A549 (cell line): ENCODE measurements at regions not wholly inside any gene's neighbourhood (a gene's known extent, or its start where the extent isn't known, plus 50 kb on each side); places are given as distances from the start of the nearest gene placed in this dataset.

ENCODE experiments used
- ATAC-seq, 2 experiments: fragments of 200-7000 bp in 1 of 2; fragments of >200 bp in 1 of 2; cut with Nextera tagmentation in 1 of 2; cut with Tn5 transposase in 1 of 2; 3 replicates each; pipeline versions ENCODE4 v1.8.0 to v1.9.1; 2018 to 2020; ENCODE audit warnings: mild to moderate bottlenecking in 1 of 2, moderate library complexity in 1 of 2
- CTCF ChIA-PET: fragments of 300-600 bp; sonication (Branson Sonifier 250); formaldehyde crosslinking; extraction: SDS; loops from one replicate; lab custom pipeline; 2021; ENCODE audit warnings: antibody characterized with exemption, inconsistent platforms; lab: Yijun Ruan, JAX
- POLR2A ChIA-PET: fragments of 350-600 bp; formaldehyde crosslinking; extraction: SDS; loops from one replicate; lab custom pipeline; 2021; ENCODE audit warnings: antibody characterized with exemption, inconsistent platforms; lab: Yijun Ruan, JAX
- DNase-seq, 2 experiments: peaks; one replicate each; pipeline versions ENCODE4 v3.0.0 to v3.0.0-alpha.2; 2011 to 2016; ENCODE audit warnings: low read depth in 1 of 2, low spot score in 1 of 2
- FAIRE-seq: peaks from 2 replicates; lab custom pipeline; 2011; peaks lifted over from hg19 to GRCh38; lab: Jason Lieb, UNC
- H3K27ac ChIP-seq, 2 experiments: fragments of >200 bp; sonication (Bioruptor Twin); formaldehyde crosslinking; 3 replicates each; pipeline ENCODE4 v1.5.1; 2016 to 2017
- H3K4me1 ChIP-seq: fragments of >200 bp; sonication (Bioruptor Twin); formaldehyde crosslinking; 3 replicates; pipeline ENCODE4 v1.6.1; 2016
- H3K4me2 ChIP-seq: fragments of >200 bp; sonication (Bioruptor Twin); formaldehyde crosslinking; 3 replicates; pipeline ENCODE4 v1.6.1; 2016
- H3K4me3 ChIP-seq: fragments of >200 bp; sonication (Bioruptor Twin); formaldehyde crosslinking; 3 replicates; pipeline ENCODE4 v1.5.1; 2016
- H3K9me3 ChIP-seq: fragments of >200 bp; sonication (Bioruptor Twin); formaldehyde crosslinking; 3 replicates; pipeline ENCODE4 v1.6.1; 2016
- CHD2 ChIP-seq: fragments of 150-350 bp; IDR thresholded peaks from 2 replicates; pipeline ENCODE4 v1.6.1; 2014; ENCODE audit warnings: low read length; ENCODE audit not compliant: partially characterized antibody
- CHD4 ChIP-seq: fragments of 200-600 bp; sonication (generic); IDR thresholded peaks from 2 replicates; pipeline ENCODE4 v1.6.1; 2016; ENCODE audit warnings: antibody characterized with exemption, mild to moderate bottlenecking, borderline replicate concordance
- EP300 ChIP-seq, 2 experiments: fragments of >200 bp; sonication (Bioruptor Twin); formaldehyde crosslinking; IDR thresholded peaks; 2 replicates in 1 of 2; 3 replicates in 1 of 2; pipeline ENCODE4 v1.6.1; 2016 to 2017
- HOXA7 ChIP-seq: fragments of 250-450 bp; sonication (Bioruptor Pico); IDR thresholded peaks from 2 replicates; pipeline ENCODE4 v1.5.0; 2020; ENCODE audit warnings: mild to moderate bottlenecking, moderate library complexity
- JUNB ChIP-seq: fragments of >200 bp; sonication (Bioruptor Twin); formaldehyde crosslinking; IDR thresholded peaks from 2 replicates; pipeline ENCODE4 v1.6.1; 2016
- KDM5A ChIP-seq: fragments of 200-600 bp; sonication (generic); IDR thresholded peaks from 2 replicates; pipeline ENCODE4 v1.6.1; 2016; ENCODE audit warnings: antibody characterized with exemption, mild to moderate bottlenecking
- MAFK ChIP-seq: fragments of 450-650 bp; IDR thresholded peaks from 2 replicates; pipeline ENCODE4 v1.6.1; 2014; ENCODE audit not compliant: partially characterized antibody
- POLR2AphosphoS2 ChIP-seq: conservative IDR thresholded peaks from 2 replicates; pipeline ENCODE4 v1.6.1; 2012; ENCODE audit warnings: low read length, improper control_type of control experiment, inconsistent platforms
- TFCP2L1 ChIP-seq: fragments of 250-450 bp; sonication (Bioruptor Pico); IDR thresholded peaks from 2 replicates; pipeline ENCODE4 v1.5.0; 2021; ENCODE audit warnings: mild to moderate bottlenecking
- TP53 ChIP-seq: fragments of 250-450 bp; sonication (Bioruptor Pico); IDR thresholded peaks from 2 replicates; pipeline ENCODE4 v1.5.0; 2021; ENCODE audit warnings: mild to moderate bottlenecking, moderate library complexity
- ZC3H11A ChIP-seq: fragments of 450-650 bp; IDR thresholded peaks from 2 replicates; pipeline ENCODE4 v1.6.1; 2014; ENCODE audit warnings: antibody characterized with exemption, mild to moderate bottlenecking
- WGBS: methylation state at CpG from one replicate; pipeline ENCODE4 v1.1.6; 2017; ENCODE audit errors: missing lambda C conversion rate; 5-methylcytosine and 5-hydroxymethylcytosine counted together
- TF ChIP-seq, protein P1 (sequence below): fragments of 250-450 bp; sonication (Bioruptor Pico); IDR thresholded peaks from 2 replicates; pipeline ENCODE4 v1.5.0; 2020; ENCODE audit warnings: low read depth, mild to moderate bottlenecking, moderate library complexity

DNA sequence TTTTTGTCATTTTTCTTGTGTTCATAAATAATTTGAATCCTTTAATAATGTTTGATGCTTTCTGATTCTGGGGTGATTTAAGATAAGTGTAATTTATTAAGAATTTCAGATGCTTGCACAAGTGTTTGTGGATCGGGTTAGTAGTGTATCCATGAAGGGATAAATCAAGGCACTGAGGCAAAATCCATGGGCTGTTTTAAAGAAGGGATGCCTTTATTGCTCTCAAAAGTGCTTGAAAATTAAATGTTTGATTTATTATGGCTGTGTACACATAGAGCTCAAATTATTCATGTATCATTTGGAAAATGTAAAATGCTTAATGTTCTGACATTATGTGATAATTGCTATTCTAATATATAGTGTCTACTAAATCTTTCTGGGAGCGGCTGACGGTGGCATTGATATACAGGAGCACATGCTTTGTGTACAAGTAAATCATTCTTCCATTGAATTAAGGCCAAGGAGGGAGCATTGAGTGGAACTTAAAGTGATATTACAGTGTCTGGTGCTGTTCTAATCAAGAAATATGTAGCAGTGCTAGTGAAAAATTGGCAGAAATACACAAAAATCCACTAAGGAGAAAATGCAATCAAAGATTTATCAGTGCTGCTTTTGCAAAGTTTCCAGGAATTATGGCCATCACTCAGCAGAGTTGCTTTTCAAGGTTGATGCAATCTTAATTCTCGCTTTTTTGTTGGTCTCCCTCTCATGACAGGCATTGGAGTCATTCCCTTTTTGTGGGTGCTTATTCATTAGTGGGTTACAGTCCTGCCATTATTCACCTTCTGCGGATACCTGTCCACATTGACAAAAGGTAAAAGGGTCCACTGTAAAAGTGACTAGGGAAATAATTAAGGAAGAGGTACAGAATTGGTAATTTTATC, 181.6 kb downstream of the MFSD1 start:
- POLR2A ChIA-PET = no interaction called here
- H3K27ac ChIP-seq = no peak overlapping the region
- no peak overlapping the region for H3K4me3 ChIP-seq
- H3K4me1 ChIP-seq = no peaks in the 10 kb centered on the region
- ATAC-seq (no peak), DNase-seq (no peak), FAIRE-seq (no peak)
- no peak overlapping the region for H3K4me2 ChIP-seq
- CTCF ChIA-PET = no interaction called here
- H3K9me3 ChIP-seq = no peaks in the 10 kb centered on the region; the same call in 2 of the 3 replicates
- TF ChIP-seq POLR2AphosphoS2 = no peak
- TF ChIP-seq, protein P1, sequence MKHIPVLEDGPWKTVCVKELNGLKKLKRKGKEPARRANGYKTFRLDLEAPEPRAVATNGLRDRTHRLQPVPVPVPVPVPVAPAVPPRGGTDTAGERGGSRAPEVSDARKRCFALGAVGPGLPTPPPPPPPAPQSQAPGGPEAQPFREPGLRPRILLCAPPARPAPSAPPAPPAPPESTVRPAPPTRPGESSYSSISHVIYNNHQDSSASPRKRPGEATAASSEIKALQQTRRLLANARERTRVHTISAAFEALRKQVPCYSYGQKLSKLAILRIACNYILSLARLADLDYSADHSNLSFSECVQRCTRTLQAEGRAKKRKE (CRISPR knock-in tag) = no peak
- TF ChIP-seq JUNB = no peak
- no peak for TF ChIP-seq ZC3H11A
- TF ChIP-seq TFCP2L1 = no peak
- no peak for TF ChIP-seq CHD2
- no peak for TF ChIP-seq HOXA7 (CRISPR knock-in tag)
- WGBS = 23% methylated on average over 5 of the region's 5 CpGs

DNA sequence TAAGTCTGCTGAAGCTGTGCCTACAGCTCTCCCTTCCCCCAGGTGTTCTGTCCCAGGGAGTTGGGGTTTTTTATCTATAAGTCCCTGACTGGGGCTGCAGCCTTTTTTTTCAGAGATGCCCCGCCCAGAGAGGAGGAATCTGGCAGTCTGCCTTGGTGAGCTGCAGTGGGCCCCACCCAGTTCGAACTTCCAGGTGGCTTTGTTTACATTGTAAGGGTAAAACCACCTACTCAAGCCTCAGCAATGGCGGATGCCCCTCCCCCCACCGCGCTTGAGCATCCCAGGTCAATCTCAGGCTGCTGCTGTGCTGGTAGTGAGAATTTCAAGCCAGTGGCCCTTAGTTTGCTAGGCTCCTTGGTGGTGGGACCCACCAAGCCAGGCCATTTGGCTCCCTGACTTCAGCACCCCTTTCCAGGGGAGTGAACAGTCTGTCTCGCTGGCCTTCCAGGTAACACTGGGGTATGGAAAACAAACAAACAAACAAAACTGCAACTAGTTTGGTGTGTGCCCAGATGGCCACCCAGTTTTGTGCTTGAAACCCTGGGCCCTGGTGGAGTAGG, 189.4 kb downstream of the MFSD1 start:
- FAIRE-seq (no peak), DNase-seq (no peak), ATAC-seq (no peak)
- no peak for TF ChIP-seq KDM5A
- no peak for TF ChIP-seq CHD4
- Histone ChIP-seq H3K27ac (no peak overlapping the region), H3K4me2 (no peak overlapping the region), H3K9me3 (no peaks in the 10 kb centered on the region; the same call in 2 of the 3 replicates), H3K4me1 (no peaks in the 10 kb centered on the region), H3K4me3 (no peak overlapping the region)
- WGBS = 5% methylated on average over 3 of the region's 6 CpGs
- ChIA-PET CTCF (no interaction called here), POLR2A (no interaction called here)

DNA sequence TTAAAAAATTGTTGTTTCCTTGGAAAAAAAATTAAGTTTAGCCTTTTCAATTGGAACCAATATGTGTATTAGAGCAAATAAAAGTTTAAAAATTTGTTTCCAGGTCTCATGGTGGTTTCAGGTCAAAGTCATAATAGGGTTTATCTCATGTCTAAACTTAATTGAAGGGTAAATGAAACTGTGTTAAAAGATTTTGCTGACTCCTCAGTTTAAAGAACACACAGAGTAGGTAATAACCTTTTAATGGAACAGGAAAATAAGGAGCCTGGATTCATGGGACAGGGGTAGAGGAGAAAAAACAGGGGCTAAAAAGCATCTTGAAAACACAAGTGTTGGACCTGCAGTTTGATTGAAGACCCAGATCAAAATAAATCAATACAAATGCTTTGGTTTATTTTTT, 190.6 kb downstream of the MFSD1 start:
- FAIRE-seq (no peak), ATAC-seq (no peak), DNase-seq (no peak)
- Histone ChIP-seq H3K9me3 (no peaks in the 10 kb centered on the region), H3K4me3 (no peak overlapping the region), H3K27ac (no peak overlapping the region), H3K4me1 (no peaks in the 10 kb centered on the region), H3K4me2 (no peak overlapping the region)
- ChIA-PET POLR2A (no interaction called here), CTCF (no interaction called here)
- TF ChIP-seq TP53 (CRISPR knock-in tag) = no peak
- TF ChIP-seq MAFK = peak; percentile 84

DNA sequence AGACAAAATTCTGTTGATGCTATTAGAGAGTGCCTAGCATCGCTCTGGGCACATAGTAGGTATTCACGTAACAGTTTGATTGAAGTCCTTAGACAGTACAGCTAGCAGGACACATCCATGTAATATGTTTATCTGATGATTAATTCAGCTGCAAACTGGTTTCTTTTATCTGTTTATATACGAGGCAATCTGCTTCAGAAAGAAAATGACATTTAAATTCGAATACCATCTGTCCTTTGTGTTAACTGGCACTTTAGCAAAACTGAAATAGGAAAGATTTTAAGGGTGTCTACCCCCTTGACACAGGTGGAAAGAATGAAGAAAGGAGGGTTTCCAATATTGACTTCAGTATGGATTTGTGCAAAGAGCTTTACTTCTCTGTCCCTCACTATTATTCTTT, 192.5 kb downstream of the MFSD1 start:
- H3K4me1 ChIP-seq = no peaks in the 10 kb centered on the region
- POLR2A ChIA-PET = no interaction called here
- DNase-seq (no peak), FAIRE-seq (no peak), ATAC-seq (no peak)
- no peak overlapping the region for H3K4me3 ChIP-seq
- CTCF ChIA-PET = no interaction called here
- WGBS = 4% methylated on average over 4 of the region's 4 CpGs
- no peak for TF ChIP-seq EP300 (IDR thresholded peaks at IDR 0.05)
- H3K4me2 ChIP-seq = no peak overlapping the region
- no peak overlapping the region for H3K27ac ChIP-seq
- no peaks in the 10 kb centered on the region for H3K9me3 ChIP-seq

DNA sequence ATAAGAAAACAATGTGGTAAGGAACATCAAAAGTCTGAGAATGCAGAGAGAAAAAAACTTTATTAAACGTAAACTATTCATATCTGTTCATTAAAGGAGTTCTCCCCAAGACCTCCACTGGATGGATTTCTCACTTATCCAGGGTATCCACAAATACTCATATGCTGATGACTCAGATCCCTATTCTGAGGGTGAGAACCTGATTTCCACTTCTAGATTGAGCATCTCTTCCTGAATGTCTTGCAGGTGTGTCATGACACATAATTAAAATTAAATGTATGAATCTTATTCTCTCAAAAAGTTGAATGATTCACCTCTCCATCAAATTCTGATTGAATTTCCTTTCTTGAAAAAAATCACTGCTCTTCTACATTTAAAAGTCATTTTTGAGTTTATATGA, 199.9 kb downstream of the MFSD1 start:
- no peak overlapping the region for H3K4me3 ChIP-seq
- DNase-seq (no peak), FAIRE-seq (no peak), ATAC-seq (no peak)
- POLR2A ChIA-PET = no interaction called here
- H3K9me3 ChIP-seq = no peaks in the 10 kb centered on the region
- CTCF ChIA-PET = no interaction called here
- no peak overlapping the region for H3K27ac ChIP-seq
- H3K4me1 ChIP-seq = no peaks in the 10 kb centered on the region
- TF ChIP-seq, protein P1 (CRISPR knock-in tag) = no peak
- no peak for TF ChIP-seq TFCP2L1
- WGBS = 0% methylated on average over 1 of the region's 1 CpG
- no peak overlapping the region for H3K4me2 ChIP-seq
